Eye (tissue), 1 donor: ENCODE measurements at regions not wholly inside any gene's neighbourhood (a gene's known extent, or its start where the extent isn't known, plus 50 kb on each side); places are given as distances from the start of the nearest gene placed in this dataset.
"Not testable (repeated sequence)": the region's sequence is repeated elsewhere in the genome, so short reads cannot be mapped to it uniquely, and the experiment has no call there.

Experiments used
- DNase-seq: peaks from one replicate; pipeline ENCODE4 v3.0.0-alpha.2; 2015

GRCh38 chr3:17820704-17821103 is 78.3 kb upstream of the TBC1D5 start:
- no peak for DNase-seq

- DNase-seq = no peak
Observed at GRCh38 chr3:17820275-17820674, 77.8 kb upstream of the TBC1D5 start.

DNA sequence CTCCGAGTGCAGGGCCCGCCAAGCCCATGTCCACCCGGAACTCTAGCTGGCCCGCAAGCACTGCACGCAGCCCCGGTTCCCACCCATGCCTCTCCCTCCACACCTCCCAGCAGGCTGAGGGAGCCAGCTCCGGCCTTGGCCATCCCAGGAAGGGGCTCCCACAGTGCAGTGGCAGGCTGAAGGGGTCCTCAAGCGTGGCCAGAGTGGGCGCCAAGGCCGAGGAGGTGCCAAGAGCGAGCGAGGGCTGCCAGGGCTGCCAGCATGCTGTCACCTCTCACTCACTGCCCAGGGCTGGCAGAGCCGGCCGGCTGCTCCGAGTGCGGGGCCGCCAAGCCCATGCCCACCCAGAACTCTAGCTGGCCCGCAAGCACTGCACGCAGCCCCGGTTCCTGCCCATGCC is 75.5 kb upstream of the TBC1D5 start:
- DNase-seq = not testable (repeated sequence)

DNA sequence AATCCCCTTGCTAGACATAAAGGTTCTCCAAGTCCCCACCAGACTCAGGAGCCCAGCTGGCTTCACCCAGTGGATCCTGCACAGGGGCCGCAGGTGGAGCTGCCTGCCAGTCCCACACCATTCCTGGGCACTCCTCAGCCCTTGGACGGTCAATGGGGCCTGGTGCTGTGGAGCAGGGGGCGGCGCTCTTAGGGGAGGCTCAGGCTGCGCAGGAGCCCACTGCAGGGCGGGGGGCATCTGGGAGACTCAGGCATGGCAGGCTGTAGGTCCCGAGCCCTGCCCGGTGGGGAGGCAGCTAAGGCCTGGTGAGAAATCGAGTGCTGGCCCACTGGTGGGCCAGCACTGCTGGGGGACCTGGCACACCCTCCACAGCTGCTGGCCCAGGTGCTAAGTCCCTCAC is 75.1 kb upstream of the TBC1D5 start:
- DNase-seq = no peak

- not testable (repeated sequence) for DNase-seq
Observed at GRCh38 chr3:17816839-17817238, 74.4 kb upstream of the TBC1D5 start.

GRCh38 chr3:17812328-17812727 is 69.9 kb upstream of the TBC1D5 start:
- DNase-seq = not testable (repeated sequence)

DNA sequence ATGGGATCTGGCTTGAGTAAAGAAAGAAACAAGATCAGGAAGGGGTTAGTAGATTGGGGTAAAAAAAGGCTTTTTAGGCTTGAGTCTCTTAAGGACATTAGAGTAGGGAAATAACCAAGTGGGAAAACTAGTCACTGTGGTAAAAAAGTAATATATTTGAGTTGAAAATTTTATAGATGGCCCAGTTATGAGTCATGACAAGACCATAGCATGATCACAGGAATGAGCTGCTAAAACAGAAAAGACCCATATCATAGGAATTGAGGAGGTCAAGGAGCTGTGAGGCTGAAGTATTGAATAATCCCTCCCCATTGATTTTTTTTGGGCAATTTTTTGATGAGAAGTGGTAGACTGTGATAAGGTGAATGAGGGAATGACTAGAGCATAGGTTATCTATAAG is 69.2 kb upstream of the TBC1D5 start:
- DNase-seq = no peak

DNA sequence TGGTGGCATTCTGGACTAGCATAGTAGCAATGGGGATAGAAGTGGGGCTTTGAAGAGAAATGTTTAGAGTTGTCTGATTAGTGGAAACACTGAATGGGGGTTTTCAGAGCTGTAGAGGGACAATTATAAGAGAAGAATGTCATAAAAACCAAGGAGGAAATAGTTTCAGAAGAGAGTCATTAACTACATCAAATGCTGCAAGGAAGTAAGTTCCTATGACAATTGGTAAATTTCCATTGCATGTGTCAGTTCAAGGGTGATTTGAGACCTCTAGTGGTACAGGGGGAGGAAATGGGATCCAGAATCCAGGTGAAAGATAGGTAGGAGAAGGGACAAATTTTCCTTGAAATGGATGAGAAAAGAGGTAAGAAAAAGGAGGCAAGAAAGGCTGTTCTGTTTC is 68.3 kb upstream of the TBC1D5 start:
- no peak for DNase-seq

GRCh38 chr3:17808994-17809393 is 66.6 kb upstream of the TBC1D5 start:
- no peak for DNase-seq

DNA sequence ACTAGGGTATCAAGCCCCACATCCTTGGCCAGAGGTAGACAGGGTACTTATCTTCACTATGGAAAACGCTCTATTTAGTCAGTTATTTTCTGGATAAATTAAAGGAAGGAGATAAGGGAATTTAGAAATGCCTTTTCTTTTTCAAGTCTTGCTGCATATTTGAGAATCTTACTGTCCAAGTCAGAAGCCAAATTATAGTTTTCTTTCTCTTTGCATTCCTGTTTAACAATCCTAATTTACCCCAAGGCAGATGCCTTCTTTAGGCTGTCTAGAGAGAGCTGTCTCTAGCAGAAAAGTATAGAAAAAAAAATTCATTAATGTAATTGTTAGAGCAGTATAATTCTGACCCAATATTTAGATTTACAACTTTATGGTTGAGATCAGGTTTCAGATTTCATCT is 64.4 kb upstream of the TBC1D5 start:
- no peak for DNase-seq

- no peak for DNase-seq
Observed at GRCh38 chr3:17806201-17806600, 63.8 kb upstream of the TBC1D5 start.

- no peak for DNase-seq
Observed at GRCh38 chr3:17805461-17805940, 63.1 kb upstream of the TBC1D5 start.

DNA sequence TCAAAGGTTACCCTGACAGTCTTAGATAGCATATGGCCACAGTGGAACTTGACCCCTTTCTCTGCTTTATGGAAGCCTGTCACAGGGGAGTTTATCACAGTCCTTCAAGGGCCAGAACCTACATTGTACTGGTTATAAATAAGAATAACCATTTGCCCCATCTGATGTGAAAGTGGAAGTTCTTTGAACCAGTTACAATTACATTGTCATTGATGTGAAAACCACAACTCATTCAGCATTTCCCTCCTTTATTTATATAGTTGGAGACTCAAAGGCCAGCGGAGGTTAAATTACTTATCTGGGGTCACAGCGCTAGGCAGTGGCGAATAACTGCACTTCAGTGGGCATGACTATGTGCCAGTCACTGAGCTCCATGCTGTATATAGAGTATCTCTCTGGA is 60.5 kb upstream of the TBC1D5 start:
- no peak for DNase-seq

GRCh38 chr3:17801131-17801530 is 58.7 kb upstream of the TBC1D5 start:
- DNase-seq = no peak

GRCh38 chr3:17800232-17800631 is 57.8 kb upstream of the TBC1D5 start:
- no peak for DNase-seq

DNA sequence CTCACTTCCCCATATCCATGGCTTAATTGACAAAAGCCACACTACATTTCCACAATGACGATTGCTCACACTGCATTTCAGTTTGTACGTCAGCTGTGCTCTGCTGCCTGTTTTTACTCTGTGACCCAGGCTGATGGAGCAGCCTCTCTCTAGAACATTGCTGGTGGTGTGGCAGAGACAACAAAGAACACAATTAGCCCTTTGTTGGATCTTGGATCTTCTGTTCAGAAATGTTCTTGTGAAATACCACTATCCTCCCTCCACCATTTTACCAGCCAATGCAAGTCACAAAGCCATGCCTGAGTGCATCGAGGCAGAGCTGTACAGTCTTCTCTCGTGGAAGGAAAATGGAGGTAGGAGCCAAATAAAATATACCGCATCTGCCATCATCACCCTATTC is 56.9 kb upstream of the TBC1D5 start:
- no peak for DNase-seq

- DNase-seq = no peak
Observed at GRCh38 chr3:17798000-17798399, 55.6 kb upstream of the TBC1D5 start.

- DNase-seq = no peak
Observed at GRCh38 chr3:17795711-17796110, 53.3 kb upstream of the TBC1D5 start.

DNA sequence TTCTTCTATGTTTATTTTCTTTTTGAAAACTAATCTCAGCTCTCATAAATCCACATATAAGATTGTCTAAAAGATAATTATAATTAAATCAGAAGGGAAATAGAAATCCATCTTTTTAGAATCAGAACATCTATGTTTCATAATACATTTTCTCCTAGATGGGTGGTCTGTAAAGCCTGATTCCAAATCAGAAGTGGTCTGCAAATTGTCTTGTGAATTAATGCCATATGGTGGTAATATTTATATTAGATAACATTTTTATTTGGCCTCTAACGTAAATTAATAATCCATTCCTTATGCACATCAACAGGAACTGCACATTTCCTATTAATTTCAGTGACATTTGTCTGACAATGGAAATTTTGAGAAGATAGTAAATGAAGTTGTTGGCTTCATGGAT is 52.8 kb upstream of the TBC1D5 start:
- no peak for DNase-seq

DNA sequence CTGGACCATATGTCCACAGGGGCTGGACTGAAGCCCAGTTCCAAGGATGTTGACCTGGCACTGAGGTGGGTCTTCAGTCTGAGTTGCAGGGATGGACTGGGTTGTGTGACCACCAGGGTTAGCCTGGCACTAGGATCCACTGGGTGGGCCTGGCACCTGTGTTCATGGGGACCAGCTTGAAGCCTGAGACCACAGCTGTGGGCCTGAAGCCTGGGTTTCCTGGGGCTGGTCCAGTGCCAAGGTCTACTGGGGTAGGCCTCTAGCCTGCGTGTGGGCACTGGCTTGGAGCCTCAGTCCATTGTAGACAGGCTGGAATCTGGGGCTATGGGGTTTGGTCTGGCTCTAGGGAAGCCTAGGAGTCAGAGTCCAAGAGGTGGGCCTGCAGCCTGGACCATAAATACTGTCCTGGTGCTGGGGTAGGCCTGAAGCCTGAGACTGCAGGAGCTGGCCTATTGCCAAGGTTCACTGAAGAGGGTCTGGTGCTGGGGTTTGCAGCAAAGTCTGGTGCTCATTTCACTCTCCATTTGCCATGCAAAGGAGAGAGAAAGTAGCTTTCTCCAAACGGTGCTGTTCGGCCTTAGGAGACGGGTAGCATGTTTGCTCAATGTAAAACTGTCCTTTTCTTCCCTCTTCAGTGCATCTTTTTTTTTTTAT is 51.2 kb upstream of the TBC1D5 start:
- no peak for DNase-seq
